ENCODE measurements at regions not wholly inside any gene's neighbourhood (a gene's known extent, or its start where the extent isn't known, plus 50 kb on each side); places are given as distances from the start of the nearest gene placed in this dataset.

DNA sequence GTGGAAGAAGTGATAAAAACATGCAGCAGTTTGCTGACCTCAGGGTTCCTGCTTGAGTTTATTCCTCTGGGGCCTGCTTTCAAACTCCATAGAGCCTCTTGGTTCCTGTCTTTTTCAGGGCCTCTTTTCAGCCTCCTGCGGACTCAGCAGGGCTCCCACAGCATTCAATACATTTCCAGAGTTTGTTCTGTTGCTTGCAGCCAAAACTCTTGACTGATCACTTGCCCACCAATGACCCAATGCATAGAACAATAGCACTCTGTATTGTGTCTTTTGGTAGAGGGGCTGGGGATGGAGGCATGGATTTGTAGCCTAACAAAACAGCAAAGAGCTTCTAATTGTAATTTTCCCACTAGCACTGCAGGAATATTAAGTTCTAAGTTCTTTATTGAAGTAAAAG is 50.8 kb upstream of the CREB5 start:
- TF ChIP-seq, protein P1, sequence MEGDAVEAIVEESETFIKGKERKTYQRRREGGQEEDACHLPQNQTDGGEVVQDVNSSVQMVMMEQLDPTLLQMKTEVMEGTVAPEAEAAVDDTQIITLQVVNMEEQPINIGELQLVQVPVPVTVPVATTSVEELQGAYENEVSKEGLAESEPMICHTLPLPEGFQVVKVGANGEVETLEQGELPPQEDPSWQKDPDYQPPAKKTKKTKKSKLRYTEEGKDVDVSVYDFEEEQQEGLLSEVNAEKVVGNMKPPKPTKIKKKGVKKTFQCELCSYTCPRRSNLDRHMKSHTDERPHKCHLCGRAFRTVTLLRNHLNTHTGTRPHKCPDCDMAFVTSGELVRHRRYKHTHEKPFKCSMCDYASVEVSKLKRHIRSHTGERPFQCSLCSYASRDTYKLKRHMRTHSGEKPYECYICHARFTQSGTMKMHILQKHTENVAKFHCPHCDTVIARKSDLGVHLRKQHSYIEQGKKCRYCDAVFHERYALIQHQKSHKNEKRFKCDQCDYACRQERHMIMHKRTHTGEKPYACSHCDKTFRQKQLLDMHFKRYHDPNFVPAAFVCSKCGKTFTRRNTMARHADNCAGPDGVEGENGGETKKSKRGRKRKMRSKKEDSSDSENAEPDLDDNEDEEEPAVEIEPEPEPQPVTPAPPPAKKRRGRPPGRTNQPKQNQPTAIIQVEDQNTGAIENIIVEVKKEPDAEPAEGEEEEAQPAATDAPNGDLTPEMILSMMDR (IDR thresholded peaks at IDR 0.05; ENCODE audit: poor library complexity) = no peak
- TF ChIP-seq EZH2 (IDR thresholded peaks at IDR 0.05; ENCODE audit: borderline replicate concordance) = no peak
- TF ChIP-seq EZH2phosphoT487 (IDR thresholded peaks at IDR 0.05; ENCODE audit: low read depth, severe bottlenecking, unreplicated experiment) = no peak

Data from hepatocyte (in vitro differentiated cells).